Keratinocyte (primary cell): ENCODE measurements at regions not wholly inside any gene's neighbourhood (a gene's known extent, or its start where the extent isn't known, plus 50 kb on each side); places are given as distances from the start of the nearest gene placed in this dataset.
"Not testable (repeated sequence)": the region's sequence is repeated elsewhere in the genome, so short reads cannot be mapped to it uniquely, and the experiment has no call there.

Experiments
- EZH2 ChIP-seq: IDR thresholded peaks from one replicate; pipeline ENCODE4 v1.6.1; 2012; ENCODE audit warnings: inconsistent platforms, mild to moderate bottlenecking, low read length, moderate library complexity
- TF ChIP-seq, protein P1 (sequence below), 3 experiments: IDR thresholded peaks in 1 of 3; conservative IDR thresholded peaks in 1 of 3; optimal IDR thresholded peaks in 1 of 3; 2 replicates in 2 of 3; 3 replicates in 1 of 3; pipeline versions ENCODE3 to v1.5.1; 2011; ENCODE audit warnings: low read length in 3 of 3, mild to moderate bottlenecking in 3 of 3, moderate library complexity in 2 of 3, control low read depth in 1 of 3, inconsistent platforms in 1 of 3; ENCODE audit not compliant: insufficient read depth in 2 of 3; ENCODE audit errors: extremely low read depth in 1 of 3

DNA sequence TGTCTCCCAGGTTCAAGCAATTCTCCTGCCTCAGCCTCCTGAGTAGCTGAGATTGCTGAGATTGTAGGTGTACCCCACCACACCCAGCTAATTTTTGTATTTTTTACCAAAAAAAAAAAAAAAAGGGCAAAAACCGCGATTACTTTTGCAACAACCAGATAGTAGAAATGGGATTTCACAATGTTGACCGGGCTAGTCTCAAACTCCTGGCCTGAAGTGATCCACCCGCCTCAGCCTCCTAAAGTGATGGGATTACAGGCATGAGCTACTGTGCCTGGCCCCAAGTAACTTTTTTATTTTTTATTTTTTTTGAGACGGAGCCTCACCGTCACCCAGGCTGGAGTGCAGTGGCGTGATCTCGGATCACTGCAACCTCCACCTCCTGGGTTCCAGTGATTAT is 61.1 kb downstream of the RAD54L2 start:
- TF ChIP-seq, protein P1, sequence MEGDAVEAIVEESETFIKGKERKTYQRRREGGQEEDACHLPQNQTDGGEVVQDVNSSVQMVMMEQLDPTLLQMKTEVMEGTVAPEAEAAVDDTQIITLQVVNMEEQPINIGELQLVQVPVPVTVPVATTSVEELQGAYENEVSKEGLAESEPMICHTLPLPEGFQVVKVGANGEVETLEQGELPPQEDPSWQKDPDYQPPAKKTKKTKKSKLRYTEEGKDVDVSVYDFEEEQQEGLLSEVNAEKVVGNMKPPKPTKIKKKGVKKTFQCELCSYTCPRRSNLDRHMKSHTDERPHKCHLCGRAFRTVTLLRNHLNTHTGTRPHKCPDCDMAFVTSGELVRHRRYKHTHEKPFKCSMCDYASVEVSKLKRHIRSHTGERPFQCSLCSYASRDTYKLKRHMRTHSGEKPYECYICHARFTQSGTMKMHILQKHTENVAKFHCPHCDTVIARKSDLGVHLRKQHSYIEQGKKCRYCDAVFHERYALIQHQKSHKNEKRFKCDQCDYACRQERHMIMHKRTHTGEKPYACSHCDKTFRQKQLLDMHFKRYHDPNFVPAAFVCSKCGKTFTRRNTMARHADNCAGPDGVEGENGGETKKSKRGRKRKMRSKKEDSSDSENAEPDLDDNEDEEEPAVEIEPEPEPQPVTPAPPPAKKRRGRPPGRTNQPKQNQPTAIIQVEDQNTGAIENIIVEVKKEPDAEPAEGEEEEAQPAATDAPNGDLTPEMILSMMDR (optimal IDR thresholded peaks at IDR 0.05 in 1 of 3, IDR thresholded peaks at IDR 0.05 in 1 of 3, conservative IDR thresholded peaks at IDR 0.05 in 1 of 3; ENCODE audit: extremely low read depth in 1 of 3, insufficient read depth in 2 of 3, low read length in 3 of 3), result not testable (repeated sequence)
- TF ChIP-seq EZH2, result not testable (repeated sequence)
